ENCODE measurements at regions not wholly inside any gene's neighbourhood (a gene's known extent, or its start where the extent isn't known, plus 50 kb on each side); places are given as distances from the start of the nearest gene placed in this dataset.
A peak's percentile ranks its signal among the peaks of the same experiment; 100 is the strongest.

- H3K4me3 ChIP-seq (ENCODE audit: low read depth, poor library complexity, severe bottlenecking): no peak overlapping the region
- TF ChIP-seq POLR2A (IDR thresholded peaks at IDR 0.05) (no peak), CTCF (IDR thresholded peaks at IDR 0.05) (no peak)
- WGBS, 2 donors: 92% methylated on average over 2 of the region's 2 CpGs
- no peak for DNase-seq (ENCODE audit: low spot score in 2 of 2)
- intact Hi-C loops (cut with DNase I; ENCODE audit: low total_unique reads): no loop called here
Observed at GRCh38 chr20:6657904-6658303, 109.6 kb upstream of the BMP2 start.

GRCh38 chr20:6657111-6657510 lies 110.4 kb upstream of the BMP2 start:
- no peak for DNase-seq (ENCODE audit: low spot score in 2 of 2)
- intact Hi-C loops (cut with DNase I; ENCODE audit: low total_unique reads): no loop called here
- H3K4me3 ChIP-seq (ENCODE audit: low read depth, poor library complexity, severe bottlenecking): no peak overlapping the region
- no peak for TF ChIP-seq POLR2A (IDR thresholded peaks at IDR 0.05)
- TF ChIP-seq CTCF (IDR thresholded peaks at IDR 0.05): no peak
- WGBS, 2 donors: 90% methylated on average over 5 of the region's 5 CpGs

GRCh38 chr20:6654513-6655252 lies 112.8 kb upstream of the BMP2 start:
- intact Hi-C loops (cut with DNase I; ENCODE audit: low total_unique reads): no loop called here
- peak in 1 of 2 donors; percentile 62 for DNase-seq (ENCODE audit: low spot score in 2 of 2)

GRCh38 chr20:6651561-6651960 lies 115.9 kb upstream of the BMP2 start:
- no peak for DNase-seq (ENCODE audit: low spot score in 2 of 2)
- no peak overlapping the region for H3K4me3 ChIP-seq (ENCODE audit: low read depth, poor library complexity, severe bottlenecking)
- WGBS, 2 donors: 91 to 93% methylated on average over 3 of the region's 3 CpGs
- no peak for TF ChIP-seq POLR2A (IDR thresholded peaks at IDR 0.05)
- TF ChIP-seq CTCF (IDR thresholded peaks at IDR 0.05): no peak
- intact Hi-C loops (cut with DNase I; ENCODE audit: low total_unique reads): no loop called here

More at GRCh38 chr20:6654513-6655252, 112.8 kb upstream of the BMP2 start:
- TF ChIP-seq CTCF (IDR thresholded peaks at IDR 0.05) (no peak), POLR2A (IDR thresholded peaks at IDR 0.05) (no peak)
- 43 to 52% methylated on average over 10 of the region's 10 CpGs for WGBS, 2 donors
- no peak overlapping the region for H3K4me3 ChIP-seq (ENCODE audit: low read depth, poor library complexity, severe bottlenecking)

GRCh38 chr20:6651016-6651415 lies 116.5 kb upstream of the BMP2 start:
- intact Hi-C loops (cut with DNase I; ENCODE audit: low total_unique reads): no loop called here
- TF ChIP-seq CTCF (IDR thresholded peaks at IDR 0.05) (no peak), POLR2A (IDR thresholded peaks at IDR 0.05) (no peak)
- WGBS, 2 donors: 34 to 39% methylated on average over 5 of the region's 5 CpGs
- peak in 1 of 2 donors; percentile 54 for DNase-seq (ENCODE audit: low spot score in 2 of 2)
- no peak overlapping the region for H3K4me3 ChIP-seq (ENCODE audit: low read depth, poor library complexity, severe bottlenecking)
